ENCODE measurements at regions not wholly inside any gene's neighbourhood (a gene's known extent, or its start where the extent isn't known, plus 50 kb on each side); places are given as distances from the start of the nearest gene placed in this dataset.
"Not testable (repeated sequence)": the region's sequence is repeated elsewhere in the genome, so short reads cannot be mapped to it uniquely, and the experiment has no call there.

DNA sequence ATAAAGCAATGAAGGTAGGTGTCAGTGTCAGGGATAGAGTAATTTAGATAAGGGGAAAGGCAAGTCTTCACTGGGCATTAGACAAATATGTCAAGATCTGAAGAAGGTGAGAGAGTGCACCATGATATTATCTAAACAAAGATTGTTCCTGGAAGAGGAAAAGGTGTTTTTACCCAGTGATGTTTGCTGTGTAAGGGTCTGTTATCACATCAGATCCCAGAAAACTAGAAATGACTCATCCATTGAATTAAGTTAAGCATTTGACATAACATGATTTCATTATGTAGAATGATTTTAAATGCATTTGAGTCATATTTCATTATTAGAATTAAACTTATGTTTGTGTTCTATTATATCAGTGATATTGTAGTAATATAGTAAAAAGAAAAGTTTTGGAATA lies 1279.5 kb upstream of the CITED2 start:
- Histone ChIP-seq H3K27ac (no peak overlapping the region), H3K4me3 (no peak overlapping the region), H3K36me3 (no peaks in the 10 kb centered on the region), H3K27me3 (ENCODE audit: low read depth) (no peaks in the 10 kb centered on the region), H3K9me3 (no peaks in the 10 kb centered on the region), H3K4me1 (no peaks in the 10 kb centered on the region)
- TF ChIP-seq CTCF (IDR thresholded peaks at IDR 0.05), result no peak
- intact Hi-C loops (cut with DNase I), result no loop called here
- no peak for DNase-seq
- ATAC-seq, result no peak

DNA sequence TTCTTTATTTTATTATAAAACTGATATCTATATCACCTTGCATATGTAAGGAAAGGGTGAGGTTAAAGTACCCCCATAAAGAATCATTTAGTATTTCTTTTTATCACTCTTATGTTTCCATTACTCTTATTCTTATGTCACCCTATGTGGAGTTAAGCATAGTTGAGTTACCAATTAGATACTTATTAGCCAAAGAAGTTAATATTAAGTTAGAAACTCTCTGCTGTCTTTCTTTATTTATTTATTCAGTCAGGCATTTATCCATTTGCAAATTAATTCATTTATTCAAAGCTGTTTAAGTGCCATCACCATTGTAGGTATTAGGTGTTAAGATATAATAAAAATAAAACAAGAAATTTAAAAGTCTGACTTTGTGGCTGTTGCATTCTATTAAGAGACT lies 1279.1 kb upstream of the CITED2 start:
- Histone ChIP-seq H3K4me3 (no peak overlapping the region), H3K27me3 (ENCODE audit: low read depth) (no peaks in the 10 kb centered on the region), H3K36me3 (no peaks in the 10 kb centered on the region), H3K4me1 (no peaks in the 10 kb centered on the region), H3K9me3 (no peaks in the 10 kb centered on the region), H3K27ac (no peak overlapping the region)
- no peak for TF ChIP-seq CTCF (IDR thresholded peaks at IDR 0.05)
- ATAC-seq (no peak), DNase-seq (no peak)
- intact Hi-C loops (cut with DNase I), result no loop called here

GRCh38 chr6:140649502-140649901 lies 1275.1 kb upstream of the CITED2 start:
- H3K27me3 ChIP-seq (ENCODE audit: low read depth); H3K27ac ChIP-seq; ATAC-seq; H3K4me1 ChIP-seq; DNase-seq; H3K36me3 ChIP-seq; H3K4me3 ChIP-seq; intact Hi-C loops (cut with DNase I): not testable (repeated sequence)
- peaks cover 12% of the 10 kb centered on the region for H3K9me3 ChIP-seq

GRCh38 chr6:140647322-140647721 lies 1272.9 kb upstream of the CITED2 start:
- H3K27ac ChIP-seq; H3K4me3 ChIP-seq; DNase-seq; H3K36me3 ChIP-seq; H3K4me1 ChIP-seq; intact Hi-C loops (cut with DNase I); ATAC-seq; H3K27me3 ChIP-seq (ENCODE audit: low read depth): not testable (repeated sequence)
- H3K9me3 ChIP-seq, result peaks cover 12% of the 10 kb centered on the region

GRCh38 chr6:140644017-140644416 lies 1269.6 kb upstream of the CITED2 start:
- no peaks in the 10 kb centered on the region for H3K27me3 ChIP-seq (ENCODE audit: low read depth)
- intact Hi-C loops (cut with DNase I), result no loop called here
- ATAC-seq (no peak), DNase-seq (no peak)
- peaks cover 12% of the 10 kb centered on the region for H3K9me3 ChIP-seq
- no peak overlapping the region for H3K4me3 ChIP-seq
- no peaks in the 10 kb centered on the region for H3K4me1 ChIP-seq
- TF ChIP-seq CTCF (IDR thresholded peaks at IDR 0.05), result no peak
- no peaks in the 10 kb centered on the region for H3K36me3 ChIP-seq
- H3K27ac ChIP-seq, result no peak overlapping the region

GRCh38 chr6:140641412-140641811 lies 1267.0 kb upstream of the CITED2 start:
- ATAC-seq (no peak), DNase-seq (no peak)
- H3K27me3 ChIP-seq (ENCODE audit: low read depth), result no peaks in the 10 kb centered on the region
- no peaks in the 10 kb centered on the region for H3K4me1 ChIP-seq
- H3K27ac ChIP-seq, result no peak overlapping the region
- no peak overlapping the region for H3K4me3 ChIP-seq
- TF ChIP-seq CTCF (IDR thresholded peaks at IDR 0.05), result no peak
- intact Hi-C loops (cut with DNase I), result no loop called here
- no peaks in the 10 kb centered on the region for H3K36me3 ChIP-seq
- no peaks in the 10 kb centered on the region for H3K9me3 ChIP-seq

DNA sequence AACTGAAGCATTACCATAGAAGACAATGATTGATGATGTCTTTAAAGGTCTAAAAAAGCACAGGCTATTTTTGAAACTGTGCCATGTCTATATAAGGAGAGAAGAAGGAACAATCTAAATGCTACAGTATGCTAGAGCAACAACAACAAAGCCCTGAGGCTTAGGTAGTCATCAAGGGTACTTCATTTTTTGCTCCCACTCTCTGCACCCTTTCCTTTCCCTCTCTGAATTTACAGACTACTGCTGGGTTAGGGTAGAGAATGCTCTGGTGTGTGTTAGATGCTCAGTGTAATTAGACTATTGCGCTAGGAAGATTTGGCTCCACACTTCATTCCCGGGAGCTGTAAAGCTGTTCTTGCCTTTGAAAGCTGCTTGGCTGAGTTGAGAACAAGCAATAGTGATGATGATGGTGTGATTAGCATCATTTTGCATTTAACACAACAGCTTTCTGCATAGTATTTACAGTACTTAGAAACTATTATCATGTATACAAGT lies 1262.5 kb upstream of the CITED2 start:
- Histone ChIP-seq H3K27ac (no peak overlapping the region), H3K9me3 (no peaks in the 10 kb centered on the region), H3K36me3 (no peaks in the 10 kb centered on the region), H3K4me3 (no peak overlapping the region), H3K27me3 (ENCODE audit: low read depth) (no peaks in the 10 kb centered on the region), H3K4me1 (no peaks in the 10 kb centered on the region)
- DNase-seq, result no peak
- ATAC-seq, result no peak
- no peak for TF ChIP-seq CTCF (IDR thresholded peaks at IDR 0.05)
- intact Hi-C loops (cut with DNase I), result no loop called here

Measured in lower lobe of right lung (tissue), 2 donors.